T follicular helper cell (primary cell): ENCODE measurements at regions not wholly inside any gene's neighbourhood (a gene's known extent, or its start where the extent isn't known, plus 50 kb on each side); places are given as distances from the start of the nearest gene placed in this dataset.

Source experiments
- DNase-seq: peaks from one replicate; pipeline ENCODE4 v3.0.0-alpha.2; 2020; ENCODE audit warnings: low read depth

DNA sequence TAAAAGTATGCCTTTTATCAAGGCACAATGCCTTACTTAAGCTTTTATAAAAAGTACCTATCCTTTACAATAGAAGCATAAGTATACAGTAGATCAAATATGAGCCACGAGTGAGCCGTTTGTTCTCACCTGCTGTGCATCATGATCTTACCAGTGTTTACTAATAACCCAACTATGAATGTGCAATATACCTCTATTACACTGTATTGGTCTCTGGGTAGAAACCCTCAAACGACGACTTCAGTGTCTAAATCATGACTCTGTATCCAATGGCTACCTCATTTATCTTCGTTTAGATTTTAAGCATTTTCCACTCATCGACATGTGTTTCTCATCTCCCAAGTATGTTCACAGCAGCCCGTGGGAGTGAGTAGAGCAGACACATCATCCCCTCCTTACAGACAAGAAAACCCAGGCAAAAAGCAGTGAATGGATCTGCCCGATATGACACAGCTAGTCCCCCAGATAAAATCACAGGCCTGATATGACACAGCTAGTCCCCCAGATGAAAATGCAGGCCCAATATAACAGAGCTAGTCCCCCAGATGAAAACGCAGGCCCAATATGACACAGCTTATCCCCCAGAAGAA lies 279.8 kb downstream of the TNS1 start:
- no peak for DNase-seq

DNA sequence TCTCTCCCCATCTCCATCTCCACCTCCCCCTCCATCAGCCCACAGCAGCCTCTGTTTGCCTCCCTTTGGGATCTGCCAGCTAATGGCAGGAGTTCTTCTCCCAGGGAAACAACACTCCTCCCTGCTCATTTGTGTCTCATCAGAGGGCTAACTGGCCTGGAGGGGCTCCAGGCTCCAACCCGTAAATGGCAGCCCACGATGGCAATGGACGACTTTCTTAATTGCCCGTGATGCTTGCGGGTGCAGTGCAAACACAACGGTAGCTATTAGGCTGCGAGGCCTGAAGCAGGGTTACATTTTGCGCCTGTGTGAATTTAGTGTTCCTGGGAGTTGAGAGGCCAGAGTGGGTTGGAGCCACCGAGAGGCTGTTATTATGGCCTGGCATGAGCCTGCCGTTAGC lies 285.1 kb downstream of the TNS1 start:
- no peak for DNase-seq

DNA sequence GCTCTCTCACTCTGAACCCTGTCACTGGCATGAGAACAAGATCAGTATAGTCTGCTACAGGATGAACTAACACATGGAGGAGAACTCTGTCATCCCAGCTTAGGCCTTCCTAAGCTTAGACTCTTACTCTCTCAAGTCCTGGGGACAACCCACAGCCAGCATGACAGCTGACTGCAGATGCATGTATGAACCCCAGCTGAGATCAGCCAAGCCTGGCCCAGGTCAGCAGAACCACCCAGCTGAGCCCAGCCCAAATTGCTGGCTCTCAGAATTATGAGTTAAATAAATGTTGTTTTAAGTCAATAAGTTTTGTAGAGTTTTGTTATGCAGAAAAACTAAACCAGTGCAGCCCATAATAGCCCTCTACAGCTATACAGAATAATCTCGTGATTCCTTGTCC lies 287.3 kb downstream of the TNS1 start:
- no peak for DNase-seq

DNA sequence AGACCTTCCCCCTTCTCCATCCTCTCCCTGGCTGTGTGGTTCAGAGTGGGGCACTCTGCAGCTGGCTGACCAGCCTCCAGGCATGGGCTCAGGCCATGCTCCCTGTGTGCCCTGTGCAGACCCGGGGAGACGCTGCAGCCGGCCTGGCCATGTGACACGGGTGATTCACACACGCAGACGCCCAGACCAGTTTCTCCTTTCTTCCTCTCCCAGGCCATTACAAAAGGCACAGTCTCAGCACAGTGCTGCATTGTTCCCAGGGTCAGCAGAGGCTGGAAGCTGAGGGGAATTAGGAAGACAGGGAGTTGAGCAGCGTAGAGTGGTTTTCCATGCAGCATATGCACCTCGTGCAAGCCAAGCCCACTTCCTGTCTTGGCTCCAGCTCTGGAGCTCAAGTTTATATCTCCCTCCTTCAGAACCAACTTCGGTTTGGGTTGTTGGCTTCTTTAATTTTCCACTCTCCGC lies 288.5 kb downstream of the TNS1 start:
- no peak for DNase-seq

DNA sequence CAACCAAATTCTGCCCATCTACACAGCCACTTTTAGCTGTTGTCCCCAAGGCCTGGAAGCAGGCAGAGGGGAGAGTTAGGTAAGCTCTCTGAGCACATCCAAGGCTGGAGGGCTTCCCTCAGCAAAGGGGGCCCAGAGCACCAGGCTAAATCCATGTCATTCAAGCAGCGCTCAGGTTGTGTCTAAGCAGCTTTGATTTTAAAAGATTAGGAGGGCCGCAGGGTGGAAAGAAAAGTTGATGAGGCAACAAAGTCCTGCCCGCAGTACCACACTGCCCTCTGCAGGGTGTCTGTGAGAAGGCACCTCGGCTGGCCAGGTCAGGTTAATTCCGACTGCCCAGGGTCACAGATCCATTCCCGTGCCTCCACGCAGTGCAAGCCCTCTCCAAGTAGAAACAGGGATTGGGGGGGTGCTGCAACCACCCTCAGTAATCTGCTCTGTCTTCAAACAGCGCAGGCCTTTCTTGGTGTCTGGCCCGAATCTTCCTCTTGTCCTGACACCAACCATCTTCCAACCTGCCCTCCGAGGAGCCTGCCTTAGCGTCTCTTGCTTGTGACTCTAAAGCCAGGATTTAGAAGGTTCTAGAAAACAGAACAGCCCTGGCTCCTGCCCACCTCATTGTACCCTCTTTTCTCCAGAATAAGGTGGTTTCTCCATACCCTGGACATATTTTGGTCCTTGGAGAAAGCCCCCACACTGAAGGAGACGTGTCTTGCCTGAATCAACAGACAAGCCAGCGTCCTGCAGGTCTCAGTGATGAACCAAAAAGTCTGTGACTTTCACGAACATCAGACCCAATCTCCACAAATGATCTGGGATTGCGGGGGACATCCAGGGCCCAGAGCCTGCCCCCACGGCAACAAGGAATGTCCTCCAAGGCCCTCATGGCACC lies 289.2 kb downstream of the TNS1 start:
- DNase-seq, result peak; percentile 45

DNA sequence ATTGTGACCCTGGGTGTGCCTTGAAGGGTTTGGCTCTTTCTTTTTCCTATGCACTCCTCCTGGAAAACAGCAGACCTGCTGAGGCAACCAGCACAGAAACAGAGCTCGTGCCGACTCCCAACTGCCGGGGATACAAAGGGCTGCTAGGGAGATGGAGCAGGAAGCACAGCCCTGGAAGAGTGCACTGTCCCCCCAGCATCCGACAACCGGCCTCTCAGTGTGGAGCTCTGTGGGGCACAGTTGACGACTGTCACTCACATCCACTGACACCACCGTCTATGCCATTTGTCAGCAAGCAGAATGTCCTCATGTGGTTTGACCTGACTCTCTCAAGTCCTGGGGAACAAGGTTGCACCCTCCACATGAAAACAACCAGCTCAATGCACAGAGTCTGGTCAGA lies 290.4 kb downstream of the TNS1 start:
- DNase-seq, result no peak

DNA sequence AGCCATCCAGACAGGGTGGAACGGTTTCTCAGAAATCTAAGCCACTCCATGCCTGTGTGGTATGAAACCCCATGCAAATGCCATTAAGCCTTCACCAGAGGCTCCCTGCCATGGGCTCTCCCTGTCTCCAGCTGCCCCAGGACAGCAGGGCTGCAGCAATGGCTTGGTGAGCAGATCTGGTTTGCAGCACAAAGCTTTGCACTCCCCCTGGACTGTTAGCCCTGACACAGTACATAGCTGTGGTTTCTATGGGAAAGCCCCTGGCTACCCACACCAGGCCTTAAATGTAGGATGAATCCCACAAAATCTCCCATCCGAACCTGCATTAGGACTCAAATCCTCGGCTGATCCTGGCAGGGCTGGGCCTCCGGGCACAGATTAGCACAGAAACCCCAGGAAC lies 291.6 kb downstream of the TNS1 start:
- no peak for DNase-seq

DNA sequence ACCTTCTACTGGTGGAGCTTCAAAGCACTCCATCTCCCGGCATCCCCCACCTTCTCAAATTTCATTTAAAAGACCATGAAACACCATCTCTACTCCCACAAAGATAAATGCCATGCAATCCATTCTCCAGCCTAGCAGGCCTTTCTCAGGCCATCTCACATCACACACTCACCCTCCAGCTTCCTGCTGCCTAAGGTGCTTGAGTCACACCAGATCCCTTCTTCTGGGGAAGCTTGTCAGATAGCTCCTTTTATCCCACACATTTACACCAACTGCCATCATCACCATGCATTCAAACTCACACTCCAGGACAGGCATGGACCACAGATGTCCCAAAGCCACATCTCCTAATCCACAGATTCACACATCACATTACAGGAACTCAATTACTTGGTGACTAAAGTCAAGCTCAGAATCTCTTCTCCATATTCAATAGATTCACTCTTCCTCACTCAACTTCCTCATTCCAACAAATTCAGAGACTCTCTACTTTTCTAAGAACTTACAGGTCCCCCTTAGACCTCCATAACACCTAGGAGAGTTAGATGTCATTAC lies 292.5 kb downstream of the TNS1 start:
- DNase-seq, result no peak

DNA sequence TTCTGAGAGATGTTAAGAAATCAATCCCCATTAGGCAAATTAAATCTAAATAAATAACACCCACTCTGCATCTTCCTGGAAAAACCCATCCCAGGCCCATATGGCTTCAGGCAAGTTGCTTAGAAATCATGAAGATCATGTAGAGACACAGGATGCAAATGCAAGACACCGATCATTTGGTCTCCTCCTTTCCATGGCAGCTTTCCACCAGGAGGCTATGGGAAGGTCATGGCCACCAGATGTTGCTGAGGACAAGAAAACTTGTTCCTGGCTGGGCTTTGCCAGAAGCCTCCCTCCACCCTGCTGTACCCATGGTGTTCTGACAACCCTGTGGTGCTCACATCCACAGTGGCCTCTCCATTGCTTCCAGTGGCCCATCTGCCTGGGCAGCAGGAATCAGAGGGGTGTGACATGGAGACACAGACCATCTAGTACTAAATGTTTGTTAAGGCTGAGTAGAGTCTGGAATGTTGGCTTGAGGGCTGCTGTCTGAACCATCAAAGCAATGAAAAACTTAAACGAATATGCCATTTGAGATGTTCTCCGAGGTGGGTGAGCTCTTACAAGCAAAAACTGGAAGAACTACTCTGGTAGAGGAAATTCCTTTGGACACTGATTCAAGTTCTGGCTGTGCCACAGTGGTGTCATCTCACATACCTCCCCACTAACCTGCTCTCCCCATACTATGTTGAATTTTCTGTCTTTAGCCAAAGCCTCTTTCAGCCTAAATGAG lies 293.2 kb downstream of the TNS1 start:
- DNase-seq, result no peak

DNA sequence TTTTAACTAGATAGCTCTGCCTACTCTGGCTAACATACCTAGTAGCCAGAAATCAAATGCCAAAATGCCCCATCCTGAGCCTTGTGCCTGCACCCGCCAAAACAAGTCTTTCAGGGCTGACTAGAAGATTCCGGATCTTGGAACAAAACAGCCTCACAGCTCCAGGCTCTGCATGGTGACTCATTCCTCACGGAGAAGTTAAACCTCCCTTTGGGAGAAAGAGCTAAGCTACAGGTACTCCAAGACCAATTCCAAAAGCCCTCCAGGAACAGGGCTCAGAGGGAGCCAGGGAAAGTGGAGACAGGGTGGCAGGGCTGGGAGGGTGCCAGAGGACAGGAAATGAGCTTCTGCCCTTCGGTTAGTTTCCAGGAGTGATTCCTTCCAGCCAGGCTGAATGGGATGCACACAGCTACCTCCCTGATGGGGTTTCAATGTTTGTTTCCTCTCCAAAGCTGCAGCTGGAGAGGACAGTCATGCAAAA lies 295.6 kb downstream of the TNS1 start:
- no peak for DNase-seq

DNA sequence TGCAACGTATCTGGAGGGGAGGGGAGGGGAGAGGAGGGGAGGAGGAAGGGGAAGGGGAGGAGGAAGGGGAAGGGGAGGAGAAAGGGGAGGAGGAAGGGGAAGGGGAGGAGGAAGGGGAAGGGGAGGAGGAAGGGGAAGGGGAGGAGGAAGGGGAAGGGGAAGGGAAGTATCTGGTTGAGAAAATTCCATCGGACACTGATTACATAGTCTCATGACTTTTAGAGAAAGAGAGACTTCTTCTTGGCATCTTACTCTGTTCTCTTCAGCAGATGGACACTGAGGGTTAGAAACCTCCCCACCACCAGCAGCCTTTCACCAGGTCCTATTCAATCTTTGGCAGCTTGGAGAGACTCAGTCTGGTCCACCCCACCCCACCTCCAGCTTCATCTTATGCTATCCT lies 296.3 kb downstream of the TNS1 start:
- DNase-seq, result no peak

DNA sequence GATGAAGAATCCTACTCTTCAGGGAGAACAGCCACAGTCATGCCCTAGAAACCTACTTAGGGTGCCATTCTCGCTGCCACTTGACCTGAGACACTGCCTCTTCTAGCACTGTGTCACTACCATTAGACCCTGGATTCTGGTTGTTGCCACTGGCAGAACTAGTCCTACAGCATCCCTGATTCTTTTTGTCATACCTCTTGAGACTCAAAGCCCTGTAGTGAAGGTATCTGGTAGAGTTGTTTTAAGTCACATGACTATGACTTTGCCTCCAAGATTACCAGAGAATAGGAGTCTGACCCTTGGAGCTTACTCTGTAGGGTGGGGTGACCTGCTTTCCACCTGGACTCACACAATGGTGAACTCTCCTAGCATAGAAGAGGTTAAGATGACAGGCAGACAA lies 296.7 kb downstream of the TNS1 start:
- no peak for DNase-seq

DNA sequence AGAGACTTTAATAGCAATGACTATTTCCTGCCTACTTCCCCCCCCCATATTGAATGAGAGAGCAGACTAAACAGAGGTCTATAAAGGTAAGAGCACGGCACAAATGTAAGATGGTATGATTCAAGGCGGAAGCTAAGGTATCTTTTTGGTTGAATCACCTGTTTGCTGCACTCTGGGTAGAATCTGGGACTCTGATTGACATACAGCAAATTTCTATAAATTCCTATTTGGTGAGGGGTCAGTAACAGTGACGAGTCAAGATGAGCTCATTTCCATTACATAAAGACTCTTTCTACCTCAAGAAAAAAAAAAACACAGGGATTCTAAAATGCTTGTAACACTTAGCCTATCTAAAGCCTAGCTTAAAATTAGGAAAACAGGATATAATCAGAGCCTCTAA lies 297.3 kb downstream of the TNS1 start:
- no peak for DNase-seq

DNA sequence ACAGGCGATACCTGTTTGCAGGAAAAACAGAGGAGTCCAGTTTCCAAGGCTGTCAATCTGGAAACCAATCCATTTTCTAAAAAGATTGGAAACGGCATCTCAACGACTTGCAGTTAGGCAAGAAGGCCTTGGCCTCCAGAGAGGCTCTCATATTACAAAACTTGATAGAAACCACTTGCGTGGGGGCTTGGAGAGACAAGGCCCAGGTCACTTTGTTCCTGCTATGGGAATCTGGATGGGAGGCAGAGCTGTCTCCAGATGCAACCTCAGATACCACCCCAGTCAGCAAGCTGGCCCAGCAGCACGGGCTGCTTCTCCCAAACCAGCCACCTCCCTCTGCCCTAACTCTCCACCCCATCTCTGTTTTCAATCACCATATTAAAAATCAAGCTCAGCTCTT lies 298.8 kb downstream of the TNS1 start:
- no peak for DNase-seq

DNA sequence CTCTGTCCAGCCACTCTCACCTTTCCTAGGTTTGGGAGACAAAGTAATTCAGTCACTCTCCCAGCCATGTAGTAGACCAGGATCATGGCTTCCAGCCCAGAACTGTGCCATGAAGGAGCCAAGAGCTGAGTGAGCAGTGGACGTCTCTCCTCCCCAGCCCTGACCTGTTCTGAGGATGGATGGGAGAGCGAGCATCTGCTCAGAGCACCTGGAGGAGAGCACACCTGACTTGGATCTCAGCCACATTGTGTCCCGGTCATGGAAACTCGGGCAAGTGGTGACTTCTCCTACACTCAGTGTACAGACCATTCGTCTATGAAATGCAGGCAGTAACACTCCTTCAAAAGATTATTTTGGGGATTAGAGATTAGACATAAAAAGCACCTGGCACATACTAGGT lies 299.7 kb downstream of the TNS1 start:
- DNase-seq, result no peak

DNA sequence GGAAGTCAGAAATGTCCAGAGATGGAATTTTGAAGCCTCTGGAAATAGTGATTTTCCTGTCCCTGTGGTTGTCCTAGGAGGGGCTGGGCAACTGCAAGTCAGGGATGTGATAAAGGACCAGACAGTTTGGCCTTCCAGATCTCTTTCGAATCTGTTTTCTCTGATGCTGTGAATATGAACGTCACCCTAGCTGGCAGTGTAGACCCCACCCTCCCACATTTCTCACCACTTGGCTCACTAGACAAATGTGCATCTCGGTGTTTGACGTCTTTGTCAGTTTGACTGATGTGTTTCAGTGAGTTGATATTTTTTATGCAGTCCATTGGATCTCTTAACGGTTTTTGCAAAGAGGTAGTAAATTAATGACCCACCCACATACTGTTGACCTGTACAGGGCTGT lies 301.2 kb downstream of the TNS1 start:
- no peak for DNase-seq

DNA sequence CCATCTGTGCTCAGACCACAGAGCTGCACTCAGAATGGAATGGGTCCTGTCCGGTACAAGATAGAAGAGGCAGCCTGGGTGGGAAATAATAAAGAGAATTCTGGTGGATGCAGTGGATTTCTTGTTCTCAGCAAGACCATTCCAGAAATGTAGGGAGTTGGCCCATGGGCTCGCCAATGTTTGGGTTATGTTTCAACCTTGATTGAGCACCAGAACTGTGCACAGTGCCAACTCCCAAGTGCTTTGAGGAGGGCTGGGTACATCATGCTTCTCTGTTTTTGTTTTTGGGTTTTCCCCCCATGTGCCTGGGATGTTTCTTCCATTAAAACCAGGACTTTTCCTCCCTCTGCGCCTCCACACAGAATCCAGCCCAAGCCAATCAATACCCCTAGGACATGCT lies 304.1 kb downstream of the TNS1 start:
- no peak for DNase-seq

DNA sequence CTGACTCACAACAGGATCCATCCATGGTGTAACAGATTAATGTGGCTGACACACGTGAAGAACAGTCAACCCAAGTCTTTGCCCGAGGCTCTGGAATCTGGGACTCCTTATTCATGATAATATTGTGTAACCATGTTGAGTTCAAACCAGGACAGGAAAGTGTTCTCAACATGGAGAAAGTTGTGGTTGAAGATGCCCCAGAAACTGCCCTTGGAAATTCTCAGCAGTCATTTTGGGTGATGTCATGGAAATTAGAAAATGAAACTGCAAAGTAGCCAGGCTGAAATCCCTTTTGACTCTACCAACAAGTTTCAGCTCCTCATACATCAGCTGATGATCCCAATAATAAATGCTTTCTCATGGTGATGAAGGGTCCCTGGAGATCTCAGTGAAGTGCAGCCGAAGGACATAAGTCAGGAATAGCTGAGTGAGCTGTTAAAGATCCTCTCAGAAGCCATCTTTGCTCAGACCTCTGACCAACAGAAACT lies 307.7 kb downstream of the TNS1 start:
- DNase-seq, result no peak

DNA sequence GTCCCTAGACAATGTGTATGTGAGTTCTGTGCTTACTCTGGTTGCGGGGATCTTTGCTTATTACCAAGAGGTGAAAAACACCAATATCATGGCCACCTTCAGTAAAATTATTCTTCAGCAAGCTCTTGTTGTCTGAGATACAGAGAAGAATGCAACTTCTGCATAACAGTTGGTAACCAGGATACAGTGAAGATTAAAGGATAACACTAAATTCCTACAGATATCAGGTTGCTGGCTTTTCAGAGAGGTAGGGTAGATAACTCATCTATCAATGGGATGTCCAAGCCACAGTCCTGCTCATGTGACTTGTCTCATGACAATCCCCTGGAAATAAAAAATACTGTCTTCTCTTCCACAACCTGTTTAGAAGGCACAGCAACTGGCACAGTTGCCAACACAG lies 308.5 kb downstream of the TNS1 start:
- no peak for DNase-seq

DNA sequence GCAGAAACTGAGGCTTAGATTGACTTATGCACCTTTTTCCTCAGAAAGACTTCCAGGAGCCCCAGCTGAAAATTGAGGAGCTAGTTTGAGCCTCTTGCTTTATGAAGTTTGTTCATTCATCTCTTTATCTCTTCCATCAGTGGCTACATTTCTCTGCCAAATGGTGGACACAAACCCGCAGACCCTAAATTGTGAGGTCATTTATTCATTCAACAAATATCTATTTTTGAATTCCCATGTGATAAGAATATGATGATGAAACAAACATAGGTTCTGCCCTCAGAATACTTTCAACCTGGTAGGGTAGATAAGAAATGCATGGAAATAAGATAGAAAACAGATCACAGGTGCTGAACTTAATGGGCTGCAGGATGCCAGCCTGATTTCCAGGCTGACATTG lies 309.4 kb downstream of the TNS1 start:
- DNase-seq, result no peak

DNA sequence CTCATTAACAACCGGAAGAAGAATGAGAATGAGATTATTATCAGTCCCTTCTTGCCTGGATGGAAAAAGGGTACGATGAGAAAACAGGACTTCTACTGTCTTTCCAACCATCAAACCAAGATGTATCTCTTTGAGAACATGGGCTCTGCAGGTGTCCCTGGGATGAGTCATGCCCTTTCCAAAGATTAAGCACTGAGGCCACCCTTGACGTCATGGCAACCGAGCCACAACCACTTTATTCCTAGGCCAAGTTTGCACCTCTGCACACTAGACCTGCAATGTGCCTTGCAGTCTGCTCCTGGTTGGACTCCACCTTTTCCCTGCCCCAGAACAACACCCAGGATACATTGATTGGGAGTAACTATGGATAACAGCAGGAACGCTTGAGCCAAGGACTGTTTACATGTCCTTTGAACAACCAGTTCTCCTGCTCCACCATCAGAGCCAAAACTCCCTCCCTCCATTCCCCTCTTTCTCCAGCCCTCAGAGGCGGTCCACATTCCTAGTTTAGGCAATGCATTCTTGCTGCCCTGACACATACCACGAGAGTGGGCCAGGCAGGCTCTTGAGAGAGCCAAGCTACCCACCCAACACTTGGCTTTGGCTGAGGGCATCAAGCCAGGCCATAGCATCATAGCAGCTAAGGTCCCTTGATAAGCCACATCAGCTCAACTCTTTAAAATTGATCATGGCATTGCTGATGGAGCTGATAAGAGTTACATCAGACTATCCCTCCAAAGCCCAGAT lies 310.7 kb downstream of the TNS1 start:
- DNase-seq, result no peak

DNA sequence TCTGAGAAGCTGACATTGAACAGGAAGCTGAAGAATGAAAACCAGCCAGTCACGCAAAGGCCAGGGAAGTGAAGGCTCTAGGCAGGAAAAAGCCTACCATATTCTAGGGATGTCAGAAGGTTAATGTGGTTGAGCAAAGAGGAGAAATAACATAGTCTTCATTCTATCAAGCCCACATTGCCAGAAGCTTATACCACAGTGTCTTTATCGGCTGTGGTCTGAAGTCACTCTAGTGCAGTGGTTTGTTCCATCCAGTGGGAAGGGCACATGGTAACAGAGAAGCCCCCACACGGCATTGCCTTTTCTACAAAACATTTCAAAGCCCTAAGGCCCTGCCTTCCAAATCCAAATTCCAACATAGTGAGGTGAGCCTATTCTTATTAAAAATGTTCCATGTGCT lies 311.3 kb downstream of the TNS1 start:
- DNase-seq, result no peak
